ENCODE measurements at regions not wholly inside any gene's neighbourhood (a gene's known extent, or its start where the extent isn't known, plus 50 kb on each side); places are given as distances from the start of the nearest gene placed in this dataset.

DNA sequence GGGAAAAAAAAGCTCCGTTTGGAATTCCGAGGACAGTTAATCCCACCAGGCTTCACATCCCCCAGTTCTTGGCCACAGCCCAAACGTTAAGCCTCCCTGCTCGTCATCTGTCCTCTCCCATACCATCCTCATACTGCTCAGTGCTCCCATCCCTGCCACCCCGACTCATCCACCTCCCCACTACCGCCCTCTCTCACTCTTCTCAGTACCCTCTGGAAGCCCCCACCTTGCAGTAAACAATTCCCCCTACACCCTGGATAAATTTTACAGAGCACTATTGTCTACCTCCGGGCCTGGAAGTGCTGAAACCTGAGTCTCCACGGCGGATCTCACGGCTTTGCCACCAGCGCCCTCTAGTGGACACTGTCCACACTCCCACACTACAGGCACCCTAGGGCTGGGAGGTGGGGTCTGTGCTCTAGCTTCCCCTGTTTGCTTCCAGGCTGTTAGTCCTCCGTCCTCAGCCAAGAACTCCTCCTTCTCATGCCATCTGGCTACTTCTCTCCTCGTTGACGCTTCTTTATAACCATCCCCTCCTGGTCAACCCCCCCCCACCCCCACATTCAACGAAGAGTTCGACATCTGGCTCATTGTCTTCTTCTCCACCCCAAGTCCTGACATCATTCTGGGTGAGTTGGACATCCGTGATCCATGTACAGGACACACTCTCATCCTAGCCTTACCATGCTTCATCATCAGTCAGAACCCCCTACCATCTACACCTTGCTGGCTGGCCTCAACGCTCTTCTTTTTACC lies 54.5 kb downstream of the RTL9 start:
- peak; percentile 89 for ATAC-seq (ENCODE audit: poor library complexity)

DNA sequence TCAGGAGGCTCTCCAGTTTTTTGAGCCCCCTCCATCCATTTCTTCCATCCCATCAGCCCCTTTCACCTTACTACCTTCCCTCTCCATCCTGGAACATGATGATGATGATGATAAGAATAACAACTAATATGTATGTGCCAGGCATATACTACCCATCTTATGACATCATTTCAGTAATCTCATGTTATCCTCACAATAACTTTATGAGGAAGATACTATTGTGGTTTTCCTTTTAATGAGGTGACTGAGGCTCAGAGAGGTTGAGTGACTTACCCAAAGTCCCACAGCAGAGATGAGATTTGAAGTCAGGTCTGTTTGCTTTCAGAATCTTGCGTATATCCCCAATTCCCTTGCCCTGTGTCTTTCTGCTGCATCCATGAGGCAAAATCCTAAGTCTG lies 55.1 kb downstream of the RTL9 start:
- DNase-seq, result no peak
- H3K36me3 Mint-ChIP-seq (ENCODE audit: low read depth), result no peaks in the 10 kb centered on the region
- no peaks in the 10 kb centered on the region for H3K9me3 ChIP-seq (ENCODE audit: control insufficient read depth in 1 of 2, insufficient read depth in 1 of 2, low read length in 2 of 2)
- no peaks in the 10 kb centered on the region for H3K9me3 Mint-ChIP-seq
- no peak for ATAC-seq (ENCODE audit: poor library complexity)
- no peaks in the 10 kb centered on the region for H3K36me3 ChIP-seq (ENCODE audit: insufficient read depth, low read length)
- POLR2A ChIA-PET, result interaction anchor here (1.5 kb wide), 1 partner anchor 10 kb away, joined by 3 read pairs; no protein-coding TSS in a partner anchor
- H3K4me3 ChIP-seq (ENCODE audit: low read length), result no peak overlapping the region
- no peaks in the 10 kb centered on the region for H3K4me1 Mint-ChIP-seq (ENCODE audit: low read depth)
- peaks cover 2% of the 10 kb centered on the region for H3K4me1 ChIP-seq (ENCODE audit: insufficient read depth, low read length)
- H3K27me3 Mint-ChIP-seq, result no peaks in the 10 kb centered on the region
- no peaks in the 10 kb centered on the region for H3K27me3 ChIP-seq (ENCODE audit: control insufficient read depth in 1 of 2, insufficient read depth in 2 of 2, low read length in 2 of 2)
- H3K4me3 Mint-ChIP-seq, result no peak overlapping the region
- H3K27ac Mint-ChIP-seq, result no peak overlapping the region
- H3K27ac ChIP-seq (ENCODE audit: low read depth in 1 of 2, low read length in 2 of 2), result no peak overlapping the region
- intact Hi-C loops (cut with DNase I, micrococcal nuclease), result loop anchor here in 1 of 2 experiments (1.0 to 2.0 kb wide), 2 partner anchors 253 to 267 kb away; no protein-coding TSS in a partner anchor
- CTCF ChIA-PET, result interaction anchor here (1.4 kb wide), 2 partner anchors 118 to 253 kb away, joined by 3 to 10 read pairs; no protein-coding TSS in a partner anchor
- TF ChIP-seq, protein P1, sequence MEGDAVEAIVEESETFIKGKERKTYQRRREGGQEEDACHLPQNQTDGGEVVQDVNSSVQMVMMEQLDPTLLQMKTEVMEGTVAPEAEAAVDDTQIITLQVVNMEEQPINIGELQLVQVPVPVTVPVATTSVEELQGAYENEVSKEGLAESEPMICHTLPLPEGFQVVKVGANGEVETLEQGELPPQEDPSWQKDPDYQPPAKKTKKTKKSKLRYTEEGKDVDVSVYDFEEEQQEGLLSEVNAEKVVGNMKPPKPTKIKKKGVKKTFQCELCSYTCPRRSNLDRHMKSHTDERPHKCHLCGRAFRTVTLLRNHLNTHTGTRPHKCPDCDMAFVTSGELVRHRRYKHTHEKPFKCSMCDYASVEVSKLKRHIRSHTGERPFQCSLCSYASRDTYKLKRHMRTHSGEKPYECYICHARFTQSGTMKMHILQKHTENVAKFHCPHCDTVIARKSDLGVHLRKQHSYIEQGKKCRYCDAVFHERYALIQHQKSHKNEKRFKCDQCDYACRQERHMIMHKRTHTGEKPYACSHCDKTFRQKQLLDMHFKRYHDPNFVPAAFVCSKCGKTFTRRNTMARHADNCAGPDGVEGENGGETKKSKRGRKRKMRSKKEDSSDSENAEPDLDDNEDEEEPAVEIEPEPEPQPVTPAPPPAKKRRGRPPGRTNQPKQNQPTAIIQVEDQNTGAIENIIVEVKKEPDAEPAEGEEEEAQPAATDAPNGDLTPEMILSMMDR (IDR thresholded peaks at IDR 0.05), result no peak

More for the DNA sequence above, 54.5 kb downstream of the RTL9 start:
- TF ChIP-seq, protein P1 (IDR thresholded peaks at IDR 0.05), result peak; percentile 69
- no peaks in the 10 kb centered on the region for H3K4me1 Mint-ChIP-seq (ENCODE audit: low read depth)
- H3K27me3 ChIP-seq (ENCODE audit: control insufficient read depth in 1 of 2, insufficient read depth in 2 of 2, low read length in 2 of 2), result no peaks in the 10 kb centered on the region
- peaks cover 2% of the 10 kb centered on the region for H3K4me1 ChIP-seq (ENCODE audit: insufficient read depth, low read length)
- H3K36me3 ChIP-seq (ENCODE audit: insufficient read depth, low read length), result no peaks in the 10 kb centered on the region
- no peaks in the 10 kb centered on the region for H3K36me3 Mint-ChIP-seq (ENCODE audit: low read depth)
- DNase-seq, result peak; percentile 41 to 80 (median 60)
- no peaks in the 10 kb centered on the region for H3K27me3 Mint-ChIP-seq
- H3K4me3 Mint-ChIP-seq, result no peak overlapping the region
- no peaks in the 10 kb centered on the region for H3K9me3 Mint-ChIP-seq
- H3K4me3 ChIP-seq (ENCODE audit: low read length), result no peak overlapping the region
- POLR2A ChIA-PET, result interaction anchor here (1.5 kb wide), 1 partner anchor 11 kb away, joined by 3 read pairs; no protein-coding TSS in a partner anchor
- no peak overlapping the region for H3K27ac ChIP-seq (ENCODE audit: low read depth in 1 of 2, low read length in 2 of 2)
- H3K9me3 ChIP-seq (ENCODE audit: control insufficient read depth in 1 of 2, insufficient read depth in 1 of 2, low read length in 2 of 2), result no peaks in the 10 kb centered on the region
- intact Hi-C loops (cut with DNase I, micrococcal nuclease), result loop anchor here in 1 of 2 experiments (1.0 to 2.0 kb wide), 2 partner anchors 253 to 266 kb away; no protein-coding TSS in a partner anchor
- no peak overlapping the region for H3K27ac Mint-ChIP-seq
- CTCF ChIA-PET, result interaction anchor here (1.0 to 1.4 kb wide), 3 partner anchors 117 to 266 kb away, joined by 3 to 10 read pairs (median 4); no protein-coding TSS in a partner anchor

DNA sequence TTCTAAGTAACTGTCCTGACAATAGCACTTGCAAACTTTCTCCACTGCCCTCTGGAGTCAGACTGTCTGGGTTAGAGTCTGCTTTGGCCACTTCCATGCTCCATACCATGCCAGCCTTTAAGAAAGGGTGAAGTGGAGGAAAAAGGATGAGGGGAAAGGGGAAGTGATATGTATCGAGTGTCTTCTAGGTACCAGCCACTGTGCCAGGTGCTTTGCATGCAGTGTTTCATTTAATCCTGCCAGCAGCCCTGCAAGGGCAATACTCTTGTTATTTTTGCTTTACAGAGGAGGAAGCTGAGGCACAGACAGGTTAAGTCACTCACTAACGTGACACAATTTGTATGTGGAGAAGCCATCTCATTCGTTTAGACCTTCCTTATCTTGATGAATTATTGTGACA lies 55.6 kb downstream of the RTL9 start:
- Histone ChIP-seq H3K27ac (ENCODE audit: low read depth in 1 of 2, low read length in 2 of 2) (no peak overlapping the region), H3K36me3 (ENCODE audit: insufficient read depth, low read length) (no peaks in the 10 kb centered on the region)
- no peaks in the 10 kb centered on the region for H3K9me3 Mint-ChIP-seq

More for the DNA sequence above, 55.6 kb downstream of the RTL9 start:
- Mint-ChIP-seq H3K4me1 (ENCODE audit: low read depth) (no peaks in the 10 kb centered on the region), H3K27me3 (no peaks in the 10 kb centered on the region), H3K36me3 (ENCODE audit: low read depth) (no peaks in the 10 kb centered on the region), H3K4me3 (no peak overlapping the region), H3K27ac (no peak overlapping the region)
- TF ChIP-seq, protein P1 (IDR thresholded peaks at IDR 0.05), result no peak
- ATAC-seq (ENCODE audit: poor library complexity) (no peak), DNase-seq (no peak)
- peaks cover 2% of the 10 kb centered on the region for H3K4me1 ChIP-seq (ENCODE audit: insufficient read depth, low read length)
- no peaks in the 10 kb centered on the region for H3K27me3 ChIP-seq (ENCODE audit: control insufficient read depth in 1 of 2, insufficient read depth in 2 of 2, low read length in 2 of 2)
- H3K4me3 ChIP-seq (ENCODE audit: low read length), result no peak overlapping the region
- H3K9me3 ChIP-seq (ENCODE audit: control insufficient read depth in 1 of 2, insufficient read depth in 1 of 2, low read length in 2 of 2), result no peaks in the 10 kb centered on the region
- intact Hi-C loops (cut with DNase I, micrococcal nuclease), result no loop called here
- ChIA-PET POLR2A (interaction anchor here (1.5 kb wide), 1 partner anchor 10 kb away, joined by 3 read pairs; no protein-coding TSS in a partner anchor), CTCF (interaction anchor here (1.0 kb wide), 1 partner anchor 268 kb away, joined by 3 read pairs; no protein-coding TSS in a partner anchor)

Data from CD4-positive, alpha-beta T cell (primary cell).